OCI-LY7 (cell line): ENCODE measurements at regions not wholly inside any gene's neighbourhood (a gene's known extent, or its start where the extent isn't known, plus 50 kb on each side); places are given as distances from the start of the nearest gene placed in this dataset.
"Not testable (repeated sequence)": the region's sequence is repeated elsewhere in the genome, so short reads cannot be mapped to it uniquely, and the experiment has no call there.

ENCODE experiments used
- BruUV-seq: library from RNA; stranded (reverse); fragments of 400-500 nt; replicated peaks from 2 replicates; lab custom pipeline; 2021; lab: Mats Ljungman, UMichigan
- CTCF ChIA-PET: fragments of 300-600 bp; sonication (Branson Sonifier 250); formaldehyde crosslinking; loops from one replicate; lab custom pipeline; 2022; ENCODE audit warnings: antibody characterized with exemption; ENCODE audit not compliant: unreplicated experiment; lab: Charles Lee
- POLR2A ChIA-PET: fragments of 300-600 bp; sonication (Branson Sonifier 250); formaldehyde crosslinking; loops from one replicate; lab custom pipeline; 2022; ENCODE audit warnings: antibody characterized with exemption; lab: Charles Lee
- DNase-seq: peaks from one replicate; pipeline ENCODE4 v3.0.0-alpha.2; 2015; ENCODE audit warnings: low spot score
- H2AFZ ChIP-seq: fragments of 200-600 bp; sonication (generic), shearing (Covaris generic); 2 replicates; pipeline ENCODE4 v1.6.1; 2014; ENCODE audit warnings: mild to moderate bottlenecking, antibody characterized with exemption, low read length, moderate library complexity
- H3K27ac ChIP-seq: fragments of 200-600 bp; sonication (generic); 2 replicates; pipeline ENCODE4 v1.5.1; 2014; ENCODE audit warnings: mixed run types, low read depth, mild to moderate bottlenecking, moderate library complexity, low read length, inconsistent platforms; ENCODE audit not compliant: poor library complexity, severe bottlenecking
- H3K36me3 ChIP-seq: fragments of 200-600 bp; sonication (generic); 2 replicates; pipeline ENCODE4 v1.6.1; 2014; ENCODE audit warnings: mild to moderate bottlenecking, antibody characterized with exemption, low read length, moderate library complexity, mixed read lengths; ENCODE audit not compliant: insufficient read depth
- H3K4me1 ChIP-seq: fragments of 200-600 bp; sonication (generic); 2 replicates; pipeline ENCODE4 v1.5.1; 2014; ENCODE audit warnings: mild to moderate bottlenecking, low read length; ENCODE audit not compliant: insufficient read depth, poor library complexity, severe bottlenecking
- H3K4me2 ChIP-seq: fragments of 200-600 bp; sonication (generic); 2 replicates; pipeline ENCODE4 v1.6.1; 2014; ENCODE audit warnings: mild to moderate bottlenecking, low read length
- H3K4me3 ChIP-seq: fragments of 200-600 bp; sonication (generic); 2 replicates; pipeline ENCODE4 v1.5.1; 2014; ENCODE audit warnings: mild to moderate bottlenecking, low read depth, low read length; ENCODE audit not compliant: poor library complexity, severe bottlenecking
- H3K79me2 ChIP-seq: fragments of 200-600 bp; sonication (generic); 2 replicates; pipeline ENCODE4 v1.6.1; 2016; ENCODE audit warnings: low read depth, mild to moderate bottlenecking, low read length, moderate library complexity, mixed read lengths; ENCODE audit not compliant: insufficient read depth
- H3K9me2 ChIP-seq: fragments of 200-600 bp; sonication (generic); 2 replicates; pipeline ENCODE4 v1.6.1; 2016; ENCODE audit warnings: mild to moderate bottlenecking, low read length, mixed read lengths; ENCODE audit not compliant: insufficient read depth
- H3K9me3 ChIP-seq: fragments of 200-600 bp; sonication (generic); 2 replicates; pipeline ENCODE4 v1.6.1; 2014; ENCODE audit warnings: mild to moderate bottlenecking, mixed run types, low read length, mixed read lengths
- H4K20me1 ChIP-seq: fragments of 200-600 bp; sonication (generic); 2 replicates; pipeline ENCODE4 v1.6.1; 2014; ENCODE audit warnings: mild to moderate bottlenecking, antibody characterized with exemption, low read length, moderate library complexity, mixed read lengths; ENCODE audit not compliant: insufficient read depth
- EZH2phosphoT487 ChIP-seq: fragments of 200-600 bp; sonication (generic); IDR thresholded peaks from 2 replicates; pipeline ENCODE4 v1.6.1; 2018; ENCODE audit warnings: low read depth, borderline replicate concordance, mild to moderate bottlenecking, mixed run types, antibody characterized with exemption, low read length, moderate library complexity, mixed read lengths
- intact Hi-C: fragments of 100-400 bp; cut with micrococcal nuclease; formaldehyde crosslinking; loops from one replicate; pipeline ENCODE4 v1.10.0; 2022; ENCODE audit not compliant: unreplicated experiment
- TF ChIP-seq, protein P1 (sequence below): fragments of 200-600 bp; sonication (generic); conservative IDR thresholded peaks from 2 replicates; pipeline ENCODE4 v1.5.1; 2014; ENCODE audit warnings: mild to moderate bottlenecking, antibody characterized with exemption, low read length, moderate library complexity, mixed read lengths

- Histone ChIP-seq H3K27ac (no peak overlapping the region), H2AFZ (no peak overlapping the region), H3K9me2 (no peaks in the 10 kb centered on the region), H3K9me3 (no peaks in the 10 kb centered on the region), H3K4me3 (no peak overlapping the region), H4K20me1 (no peaks in the 10 kb centered on the region), H3K4me2 (no peak overlapping the region), H3K4me1 (no peaks in the 10 kb centered on the region), H3K36me3 (peaks cover 20% of the 10 kb centered on the region), H3K79me2 (no peaks in the 10 kb centered on the region)
- TF ChIP-seq EZH2phosphoT487: no peak
- TF ChIP-seq, protein P1, sequence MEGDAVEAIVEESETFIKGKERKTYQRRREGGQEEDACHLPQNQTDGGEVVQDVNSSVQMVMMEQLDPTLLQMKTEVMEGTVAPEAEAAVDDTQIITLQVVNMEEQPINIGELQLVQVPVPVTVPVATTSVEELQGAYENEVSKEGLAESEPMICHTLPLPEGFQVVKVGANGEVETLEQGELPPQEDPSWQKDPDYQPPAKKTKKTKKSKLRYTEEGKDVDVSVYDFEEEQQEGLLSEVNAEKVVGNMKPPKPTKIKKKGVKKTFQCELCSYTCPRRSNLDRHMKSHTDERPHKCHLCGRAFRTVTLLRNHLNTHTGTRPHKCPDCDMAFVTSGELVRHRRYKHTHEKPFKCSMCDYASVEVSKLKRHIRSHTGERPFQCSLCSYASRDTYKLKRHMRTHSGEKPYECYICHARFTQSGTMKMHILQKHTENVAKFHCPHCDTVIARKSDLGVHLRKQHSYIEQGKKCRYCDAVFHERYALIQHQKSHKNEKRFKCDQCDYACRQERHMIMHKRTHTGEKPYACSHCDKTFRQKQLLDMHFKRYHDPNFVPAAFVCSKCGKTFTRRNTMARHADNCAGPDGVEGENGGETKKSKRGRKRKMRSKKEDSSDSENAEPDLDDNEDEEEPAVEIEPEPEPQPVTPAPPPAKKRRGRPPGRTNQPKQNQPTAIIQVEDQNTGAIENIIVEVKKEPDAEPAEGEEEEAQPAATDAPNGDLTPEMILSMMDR: no peak
- DNase-seq: no peak
- CTCF ChIA-PET: no interaction called here
- POLR2A ChIA-PET: interaction anchor here (0.6 to 1.5 kb wide), 5 partner anchors 11 to 559 kb away, joined by 3 to 7 read pairs (median 4); no protein-coding TSS in a partner anchor
- intact Hi-C loops: no loop called here
- no TSS peak for BruUV-seq
These were observed 209.8 kb downstream of the PTPRC start for GRCh38 chr1:198848649-198849048.

- Histone ChIP-seq H2AFZ (no peak overlapping the region), H3K79me2 (no peaks in the 10 kb centered on the region), H3K4me1 (no peaks in the 10 kb centered on the region), H3K4me2 (no peak overlapping the region), H3K27ac (no peak overlapping the region), H3K4me3 (no peak overlapping the region), H4K20me1 (no peaks in the 10 kb centered on the region), H3K9me2 (no peaks in the 10 kb centered on the region), H3K9me3 (no peaks in the 10 kb centered on the region), H3K36me3 (peaks cover 21% of the 10 kb centered on the region)
- ChIA-PET CTCF (no interaction called here), POLR2A (interaction anchor here (0.6 to 1.2 kb wide), 3 partner anchors 10 to 27 kb away, joined by 3 to 7 read pairs (median 3); no protein-coding TSS in a partner anchor)
- DNase-seq: no peak
- no TSS peak for BruUV-seq
- intact Hi-C loops: no loop called here
- no peak for TF ChIP-seq EZH2phosphoT487
- TF ChIP-seq, protein P1: no peak
These were observed 210.3 kb downstream of the PTPRC start for GRCh38 chr1:198849093-198849492.

- peaks cover 28% of the 10 kb centered on the region for H3K36me3 ChIP-seq
- POLR2A ChIA-PET: interaction anchor here (0.5 to 1.0 kb wide), 4 partner anchors 11 to 87 kb away, joined by 3 to 4 read pairs (median 3); no protein-coding TSS in a partner anchor
- no peak overlapping the region for H3K4me2 ChIP-seq
- H3K27ac ChIP-seq: no peak overlapping the region
- no peaks in the 10 kb centered on the region for H3K9me3 ChIP-seq
- BruUV-seq: no TSS peak
- no peak for DNase-seq
- TF ChIP-seq, protein P1: no peak
- no peak for TF ChIP-seq EZH2phosphoT487
- no peaks in the 10 kb centered on the region for H3K9me2 ChIP-seq
- no peaks in the 10 kb centered on the region for H3K79me2 ChIP-seq
- CTCF ChIA-PET: interaction anchor here (0.5 kb wide), 1 partner anchor 164 kb away, joined by 3 read pairs; no protein-coding TSS in a partner anchor
- no peak overlapping the region for H3K4me3 ChIP-seq
- intact Hi-C loops: no loop called here
- no peaks in the 10 kb centered on the region for H3K4me1 ChIP-seq
- no peak overlapping the region for H2AFZ ChIP-seq
- no peaks in the 10 kb centered on the region for H4K20me1 ChIP-seq
These were observed 211.4 kb downstream of the PTPRC start for GRCh38 chr1:198850196-198850595.

DNA sequence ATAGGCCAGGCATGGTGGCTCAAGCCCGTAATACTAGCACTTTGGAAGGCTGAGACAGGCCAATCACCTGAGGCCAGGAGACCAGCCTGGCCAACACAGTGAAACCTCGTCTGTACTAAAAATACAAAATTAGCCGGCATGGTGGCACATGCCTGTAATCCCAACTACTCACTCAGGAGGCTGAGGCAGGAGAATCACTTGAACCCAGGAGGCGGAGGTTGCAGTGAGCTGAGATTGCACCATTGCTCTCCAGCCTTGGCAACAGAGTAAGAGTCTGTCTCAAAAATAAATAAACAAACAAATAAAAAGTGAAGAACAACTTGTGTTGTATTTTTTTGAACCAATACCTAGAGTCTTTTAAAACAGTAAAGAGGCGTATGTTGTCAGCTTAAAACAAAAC, 212.1 kb downstream of the PTPRC start:
- H4K20me1 ChIP-seq, H3K27ac ChIP-seq, H3K4me2 ChIP-seq, H3K9me2 ChIP-seq, H3K4me3 ChIP-seq, H3K9me3 ChIP-seq, DNase-seq, H3K79me2 ChIP-seq, H3K4me1 ChIP-seq, H2AFZ ChIP-seq, CTCF ChIA-PET, BruUV-seq, intact Hi-C loops: not testable (repeated sequence)
- POLR2A ChIA-PET: interaction anchor here (0.8 kb wide), 1 partner anchor 86 kb away, joined by 3 read pairs; no protein-coding TSS in a partner anchor
- peaks cover 28% of the 10 kb centered on the region for H3K36me3 ChIP-seq
